SK-N-SH treated with all-trans-retinoic acid at 6 μM for 48 hours (cell line): ENCODE measurements at regions not wholly inside any gene's neighbourhood (a gene's known extent, or its start where the extent isn't known, plus 50 kb on each side); places are given as distances from the start of the nearest gene placed in this dataset.

Experiments
- ATAC-seq: fragments of 200-7000 bp; cut with Tn5 transposase; 3 replicates; pipeline ENCODE4 v1.9.1; 2020; ENCODE audit warnings: mild to moderate bottlenecking, moderate library complexity
- ARNTL ChIP-seq: fragments of 450-650 bp; formaldehyde crosslinking; IDR thresholded peaks from 2 replicates; pipeline ENCODE4 v1.5.0; 2020; ENCODE audit warnings: low read depth, mild to moderate bottlenecking, moderate library complexity, borderline replicate concordance
- BACH2 ChIP-seq: fragments of 250-450 bp; sonication (Bioruptor Pico); IDR thresholded peaks from 2 replicates; pipeline ENCODE4 v1.9.0; 2021; ENCODE audit warnings: mild to moderate bottlenecking, borderline replicate concordance
- CSDC2 ChIP-seq: fragments of 250-450 bp; sonication (Bioruptor Pico); IDR thresholded peaks from 2 replicates; pipeline ENCODE4 v1.5.0; 2020; ENCODE audit warnings: mild to moderate bottlenecking, moderate library complexity
- ESRRG ChIP-seq: fragments of 250-450 bp; sonication (Bioruptor Pico); IDR thresholded peaks from 2 replicates; pipeline ENCODE4 v1.6.1; 2021; ENCODE audit warnings: mild to moderate bottlenecking
- GLIS3 ChIP-seq: fragments of 250-450 bp; sonication (Bioruptor Pico); IDR thresholded peaks from 2 replicates; pipeline ENCODE4 v1.5.0; 2020; ENCODE audit warnings: mild to moderate bottlenecking, moderate library complexity
- ISL1 ChIP-seq: fragments of 250-450 bp; sonication (Bioruptor Pico); IDR thresholded peaks from 2 replicates; pipeline ENCODE4 v2.1.2; 2022; ENCODE audit warnings: mild to moderate bottlenecking, moderate library complexity
- OSR1 ChIP-seq: fragments of 250-450 bp; sonication (Bioruptor Pico); IDR thresholded peaks from 2 replicates; pipeline ENCODE4 v1.8.0; 2022; ENCODE audit warnings: moderate library complexity, mild to moderate bottlenecking, inconsistent platforms
- PPARA ChIP-seq: fragments of 250-450 bp; sonication (Bioruptor Pico); IDR thresholded peaks from 2 replicates; pipeline ENCODE4 v1.5.0; 2020; ENCODE audit warnings: mild to moderate bottlenecking, borderline replicate concordance
- RARB ChIP-seq: fragments of 250-450 bp; sonication (Bioruptor Pico); IDR thresholded peaks from 2 replicates; pipeline ENCODE4 v1.8.0; 2021; ENCODE audit warnings: mild to moderate bottlenecking, moderate library complexity
- SNAI2 ChIP-seq: fragments of 250-450 bp; sonication (Bioruptor Pico); IDR thresholded peaks from 2 replicates; pipeline ENCODE4 v1.5.0; 2020; ENCODE audit warnings: mild to moderate bottlenecking, moderate library complexity
- TCF4 ChIP-seq: fragments of 250-450 bp; sonication (Bioruptor Pico); IDR thresholded peaks from 2 replicates; pipeline ENCODE4 v1.8.0; 2021; ENCODE audit warnings: mild to moderate bottlenecking, moderate library complexity, borderline replicate concordance
- TOX ChIP-seq: fragments of 250-450 bp; sonication (Bioruptor Pico); IDR thresholded peaks from 2 replicates; pipeline ENCODE4 v1.8.0; 2021; ENCODE audit warnings: mild to moderate bottlenecking, moderate library complexity, borderline replicate concordance
- ZC3H10 ChIP-seq: fragments of 250-450 bp; sonication (Bioruptor Pico); IDR thresholded peaks from 2 replicates; pipeline ENCODE4 v1.5.1; 2021; ENCODE audit warnings: mild to moderate bottlenecking, moderate library complexity
- ZFP3 ChIP-seq: fragments of 250-450 bp; sonication (Bioruptor Pico); IDR thresholded peaks from 2 replicates; pipeline ENCODE4 v1.5.0; 2020; ENCODE audit warnings: mild to moderate bottlenecking, moderate library complexity
- ZNF565 ChIP-seq: fragments of 450-650 bp; formaldehyde crosslinking; conservative IDR thresholded peaks from 2 replicates; pipeline ENCODE4 v1.5.0; 2020; ENCODE audit warnings: low read depth, mild to moderate bottlenecking, moderate library complexity
- ZNF8 ChIP-seq: fragments of 450-650 bp; formaldehyde crosslinking; IDR thresholded peaks from 2 replicates; pipeline ENCODE4 v1.5.0; 2020; ENCODE audit warnings: mild to moderate bottlenecking, moderate library complexity
- TF ChIP-seq, protein P1 (sequence below): fragments of 250-450 bp; sonication (Bioruptor Pico); IDR thresholded peaks from 2 replicates; pipeline ENCODE4 v1.8.0; 2021; ENCODE audit warnings: low read depth, mild to moderate bottlenecking, moderate library complexity, borderline replicate concordance
- TF ChIP-seq, protein P2 (sequence below): fragments of 250-450 bp; sonication (Bioruptor Pico); IDR thresholded peaks from 2 replicates; pipeline ENCODE4 v1.5.1; 2020; ENCODE audit warnings: low read depth, mild to moderate bottlenecking, moderate library complexity
- TF ChIP-seq, protein P3 (sequence below): fragments of 250-450 bp; sonication (Bioruptor Pico); IDR thresholded peaks from 2 replicates; pipeline ENCODE4 v1.5.0; 2020; ENCODE audit warnings: mild to moderate bottlenecking, moderate library complexity
- TF ChIP-seq, protein P4 (sequence below): fragments of 250-450 bp; sonication (Bioruptor Pico); IDR thresholded peaks from 2 replicates; pipeline ENCODE4 v1.5.1; 2021; ENCODE audit warnings: mild to moderate bottlenecking, moderate library complexity

DNA sequence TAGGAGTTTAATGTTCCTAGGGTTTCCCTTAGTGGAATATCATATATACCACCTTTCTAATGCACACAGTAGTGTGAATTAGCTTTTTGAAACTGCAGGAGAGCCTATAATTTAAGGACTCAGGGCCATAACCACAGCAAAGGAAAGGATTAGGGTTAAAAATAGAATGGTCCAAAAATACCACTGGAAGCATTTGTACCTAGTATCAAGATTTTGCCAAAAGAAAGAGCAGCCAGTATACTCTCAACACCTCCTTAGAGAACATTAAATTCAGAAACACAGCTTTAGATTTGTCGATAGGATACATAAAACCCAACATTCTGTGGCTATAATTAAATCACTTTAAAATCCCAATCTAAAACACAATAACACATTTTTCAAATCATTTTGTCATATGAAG lies 634.9 kb downstream of the EPHA4 start (continued):
- TF ChIP-seq, protein P1, sequence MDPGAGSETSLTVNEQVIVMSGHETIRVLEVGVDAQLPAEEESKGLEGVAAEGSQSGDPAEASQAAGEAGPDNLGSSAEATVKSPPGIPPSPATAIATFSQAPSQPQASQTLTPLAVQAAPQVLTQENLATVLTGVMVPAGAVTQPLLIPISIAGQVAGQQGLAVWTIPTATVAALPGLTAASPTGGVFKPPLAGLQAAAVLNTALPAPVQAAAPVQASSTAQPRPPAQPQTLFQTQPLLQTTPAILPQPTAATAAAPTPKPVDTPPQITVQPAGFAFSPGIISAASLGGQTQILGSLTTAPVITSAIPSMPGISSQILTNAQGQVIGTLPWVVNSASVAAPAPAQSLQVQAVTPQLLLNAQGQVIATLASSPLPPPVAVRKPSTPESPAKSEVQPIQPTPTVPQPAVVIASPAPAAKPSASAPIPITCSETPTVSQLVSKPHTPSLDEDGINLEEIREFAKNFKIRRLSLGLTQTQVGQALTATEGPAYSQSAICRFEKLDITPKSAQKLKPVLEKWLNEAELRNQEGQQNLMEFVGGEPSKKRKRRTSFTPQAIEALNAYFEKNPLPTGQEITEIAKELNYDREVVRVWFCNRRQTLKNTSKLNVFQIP (CRISPR knock-in tag): no peak
- no peak for TF ChIP-seq RARB (CRISPR knock-in tag)

DNA sequence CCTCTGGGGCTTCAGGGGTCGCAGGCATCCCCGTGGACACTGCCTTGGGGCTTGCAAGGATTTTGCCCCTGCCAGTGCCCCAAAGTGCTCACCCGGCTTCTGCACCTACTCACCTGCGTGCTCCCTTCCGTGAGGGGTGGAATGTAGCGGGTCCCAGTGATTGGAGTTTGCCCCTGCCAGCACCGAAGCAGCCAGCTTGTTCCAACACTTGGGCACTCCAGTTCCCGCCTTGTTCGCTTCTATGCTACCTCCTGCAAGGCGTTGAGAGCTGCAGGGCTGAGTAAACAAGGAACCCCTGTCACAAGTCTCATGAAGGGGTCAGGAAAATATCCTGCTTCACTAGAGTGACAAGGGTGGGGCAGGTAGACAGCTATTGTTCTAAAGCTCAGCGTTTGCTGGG lies 631.5 kb downstream of the EPHA4 start:
- no peak for TF ChIP-seq ARNTL
- no peak for TF ChIP-seq CSDC2 (CRISPR knock-in tag)
- TF ChIP-seq BACH2 (CRISPR knock-in tag): no peak
- no peak for TF ChIP-seq ESRRG
- TF ChIP-seq, protein P2, sequence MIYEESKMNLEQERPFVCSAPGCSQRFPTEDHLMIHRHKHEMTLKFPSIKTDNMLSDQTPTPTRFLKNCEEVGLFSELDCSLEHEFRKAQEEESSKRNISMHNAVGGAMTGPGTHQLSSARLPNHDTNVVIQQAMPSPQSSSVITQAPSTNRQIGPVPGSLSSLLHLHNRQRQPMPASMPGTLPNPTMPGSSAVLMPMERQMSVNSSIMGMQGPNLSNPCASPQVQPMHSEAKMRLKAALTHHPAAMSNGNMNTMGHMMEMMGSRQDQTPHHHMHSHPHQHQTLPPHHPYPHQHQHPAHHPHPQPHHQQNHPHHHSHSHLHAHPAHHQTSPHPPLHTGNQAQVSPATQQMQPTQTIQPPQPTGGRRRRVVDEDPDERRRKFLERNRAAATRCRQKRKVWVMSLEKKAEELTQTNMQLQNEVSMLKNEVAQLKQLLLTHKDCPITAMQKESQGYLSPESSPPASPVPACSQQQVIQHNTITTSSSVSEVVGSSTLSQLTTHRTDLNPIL (CRISPR knock-in tag): no peak
- TF ChIP-seq, protein P3, sequence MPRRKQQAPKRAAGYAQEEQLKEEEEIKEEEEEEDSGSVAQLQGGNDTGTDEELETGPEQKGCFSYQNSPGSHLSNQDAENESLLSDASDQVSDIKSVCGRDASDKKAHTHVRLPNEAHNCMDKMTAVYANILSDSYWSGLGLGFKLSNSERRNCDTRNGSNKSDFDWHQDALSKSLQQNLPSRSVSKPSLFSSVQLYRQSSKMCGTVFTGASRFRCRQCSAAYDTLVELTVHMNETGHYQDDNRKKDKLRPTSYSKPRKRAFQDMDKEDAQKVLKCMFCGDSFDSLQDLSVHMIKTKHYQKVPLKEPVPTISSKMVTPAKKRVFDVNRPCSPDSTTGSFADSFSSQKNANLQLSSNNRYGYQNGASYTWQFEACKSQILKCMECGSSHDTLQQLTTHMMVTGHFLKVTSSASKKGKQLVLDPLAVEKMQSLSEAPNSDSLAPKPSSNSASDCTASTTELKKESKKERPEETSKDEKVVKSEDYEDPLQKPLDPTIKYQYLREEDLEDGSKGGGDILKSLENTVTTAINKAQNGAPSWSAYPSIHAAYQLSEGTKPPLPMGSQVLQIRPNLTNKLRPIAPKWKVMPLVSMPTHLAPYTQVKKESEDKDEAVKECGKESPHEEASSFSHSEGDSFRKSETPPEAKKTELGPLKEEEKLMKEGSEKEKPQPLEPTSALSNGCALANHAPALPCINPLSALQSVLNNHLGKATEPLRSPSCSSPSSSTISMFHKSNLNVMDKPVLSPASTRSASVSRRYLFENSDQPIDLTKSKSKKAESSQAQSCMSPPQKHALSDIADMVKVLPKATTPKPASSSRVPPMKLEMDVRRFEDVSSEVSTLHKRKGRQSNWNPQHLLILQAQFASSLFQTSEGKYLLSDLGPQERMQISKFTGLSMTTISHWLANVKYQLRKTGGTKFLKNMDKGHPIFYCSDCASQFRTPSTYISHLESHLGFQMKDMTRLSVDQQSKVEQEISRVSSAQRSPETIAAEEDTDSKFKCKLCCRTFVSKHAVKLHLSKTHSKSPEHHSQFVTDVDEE (CRISPR knock-in tag): no peak
- TF ChIP-seq ZC3H10: no peak
- no peak for TF ChIP-seq GLIS3 (CRISPR knock-in tag)
- TF ChIP-seq SNAI2 (CRISPR knock-in tag): no peak
- no peak for TF ChIP-seq ZNF565
- TF ChIP-seq OSR1: no peak
- no peak for TF ChIP-seq TCF4 (CRISPR knock-in tag)
- TF ChIP-seq, all 23 proteins: peak for 0
- ATAC-seq: no peak

DNA sequence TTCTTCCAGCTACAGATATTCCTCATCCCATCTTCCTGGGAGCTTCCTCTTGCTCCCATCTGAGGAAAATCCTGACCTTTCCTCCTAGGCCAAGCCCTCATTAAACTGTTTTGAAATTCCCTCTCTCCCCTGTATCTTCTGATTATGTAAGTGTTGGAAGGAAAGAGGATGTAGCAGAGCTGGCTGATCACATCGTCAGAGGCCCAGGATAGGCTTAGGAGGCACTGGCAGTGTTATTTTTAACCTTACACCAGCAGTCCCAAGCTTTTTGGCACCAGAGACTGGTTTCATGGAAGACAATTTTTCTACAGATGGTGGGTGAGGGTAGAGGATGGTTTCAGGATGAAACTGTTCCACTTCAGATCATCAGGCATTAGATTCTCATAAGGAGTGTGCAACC lies 630.4 kb downstream of the EPHA4 start:
- TF ChIP-seq ZNF8 (CRISPR knock-in tag): no peak
- TF ChIP-seq, protein P1 (CRISPR knock-in tag): no peak
- TF ChIP-seq GLIS3 (CRISPR knock-in tag): no peak
- TF ChIP-seq, protein P3 (CRISPR knock-in tag): no peak
- ATAC-seq: no peak

DNA sequence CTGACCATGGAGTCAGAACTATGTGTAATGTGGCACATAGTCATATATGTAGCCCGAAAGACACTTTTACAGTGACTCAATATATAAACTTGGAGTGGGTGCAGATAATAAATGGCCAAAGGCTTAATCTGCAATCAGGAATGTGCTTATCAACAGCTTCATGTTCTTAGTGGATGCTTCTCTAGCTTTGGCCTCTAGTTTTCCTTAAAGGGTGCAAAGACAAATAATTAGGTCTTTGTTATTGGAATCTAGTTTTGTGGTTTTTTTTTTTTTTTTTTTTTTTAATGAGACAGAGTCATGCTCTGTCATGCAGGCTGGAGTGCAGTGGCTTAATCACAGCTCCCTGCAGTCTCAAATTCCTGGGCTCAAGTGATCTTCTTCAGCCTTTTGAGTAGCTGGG lies 625.6 kb downstream of the EPHA4 start:
- ATAC-seq: no peak
- TF ChIP-seq SNAI2 (CRISPR knock-in tag) (no peak), PPARA (CRISPR knock-in tag) (no peak), CSDC2 (CRISPR knock-in tag) (no peak), ZNF565 (no peak), ARNTL (no peak), ZFP3 (CRISPR knock-in tag) (no peak), ISL1 (CRISPR knock-in tag) (no peak), TOX (CRISPR knock-in tag) (no peak)
- TF ChIP-seq, protein P3 (CRISPR knock-in tag): no peak
- TF ChIP-seq, protein P1 (CRISPR knock-in tag): no peak
- TF ChIP-seq, protein P4, sequence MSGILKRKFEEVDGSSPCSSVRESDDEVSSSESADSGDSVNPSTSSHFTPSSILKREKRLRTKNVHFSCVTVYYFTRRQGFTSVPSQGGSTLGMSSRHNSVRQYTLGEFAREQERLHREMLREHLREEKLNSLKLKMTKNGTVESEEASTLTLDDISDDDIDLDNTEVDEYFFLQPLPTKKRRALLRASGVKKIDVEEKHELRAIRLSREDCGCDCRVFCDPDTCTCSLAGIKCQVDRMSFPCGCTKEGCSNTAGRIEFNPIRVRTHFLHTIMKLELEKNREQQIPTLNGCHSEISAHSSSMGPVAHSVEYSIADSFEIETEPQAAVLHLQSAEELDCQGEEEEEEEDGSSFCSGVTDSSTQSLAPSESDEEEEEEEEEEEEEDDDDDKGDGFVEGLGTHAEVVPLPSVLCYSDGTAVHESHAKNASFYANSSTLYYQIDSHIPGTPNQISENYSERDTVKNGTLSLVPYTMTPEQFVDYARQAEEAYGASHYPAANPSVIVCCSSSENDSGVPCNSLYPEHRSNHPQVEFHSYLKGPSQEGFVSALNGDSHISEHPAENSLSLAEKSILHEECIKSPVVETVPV: no peak
